ENCODE measurements at regions not wholly inside any gene's neighbourhood (a gene's known extent, or its start where the extent isn't known, plus 50 kb on each side); places are given as distances from the start of the nearest gene placed in this dataset.

DNA sequence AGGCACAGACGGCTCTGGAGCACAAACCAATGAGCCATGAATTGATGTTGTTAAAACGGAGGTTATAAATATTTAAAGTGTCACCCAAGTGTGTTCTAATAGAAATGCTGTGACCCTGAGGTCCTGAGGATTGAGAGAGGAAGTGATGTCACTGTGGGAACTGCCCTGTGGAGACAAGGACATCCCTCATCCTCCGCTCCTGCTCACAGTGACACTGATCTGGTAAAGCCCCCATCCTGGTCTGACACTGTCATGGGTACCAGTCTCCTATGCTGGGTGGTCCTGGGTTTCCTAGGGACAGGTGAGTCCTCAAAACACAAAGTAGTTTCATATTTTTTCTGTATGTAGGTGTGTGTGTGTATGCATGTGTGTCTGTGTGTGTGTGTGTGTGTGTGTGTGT is 237.9 kb upstream of the PRSS1 start:
- TF ChIP-seq, protein P1, sequence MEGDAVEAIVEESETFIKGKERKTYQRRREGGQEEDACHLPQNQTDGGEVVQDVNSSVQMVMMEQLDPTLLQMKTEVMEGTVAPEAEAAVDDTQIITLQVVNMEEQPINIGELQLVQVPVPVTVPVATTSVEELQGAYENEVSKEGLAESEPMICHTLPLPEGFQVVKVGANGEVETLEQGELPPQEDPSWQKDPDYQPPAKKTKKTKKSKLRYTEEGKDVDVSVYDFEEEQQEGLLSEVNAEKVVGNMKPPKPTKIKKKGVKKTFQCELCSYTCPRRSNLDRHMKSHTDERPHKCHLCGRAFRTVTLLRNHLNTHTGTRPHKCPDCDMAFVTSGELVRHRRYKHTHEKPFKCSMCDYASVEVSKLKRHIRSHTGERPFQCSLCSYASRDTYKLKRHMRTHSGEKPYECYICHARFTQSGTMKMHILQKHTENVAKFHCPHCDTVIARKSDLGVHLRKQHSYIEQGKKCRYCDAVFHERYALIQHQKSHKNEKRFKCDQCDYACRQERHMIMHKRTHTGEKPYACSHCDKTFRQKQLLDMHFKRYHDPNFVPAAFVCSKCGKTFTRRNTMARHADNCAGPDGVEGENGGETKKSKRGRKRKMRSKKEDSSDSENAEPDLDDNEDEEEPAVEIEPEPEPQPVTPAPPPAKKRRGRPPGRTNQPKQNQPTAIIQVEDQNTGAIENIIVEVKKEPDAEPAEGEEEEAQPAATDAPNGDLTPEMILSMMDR (IDR thresholded peaks at IDR 0.05 in 8 of 11, conservative IDR thresholded peaks at IDR 0.05 in 3 of 11), result no peak
- TF ChIP-seq POLR2A (IDR thresholded peaks at IDR 0.05) (no peak), POLR2AphosphoS5 (IDR thresholded peaks at IDR 0.05) (no peak)

All from spleen (tissue), 7 donors.